Erythroblast (primary cell): ENCODE measurements at regions not wholly inside any gene's neighbourhood (a gene's known extent, or its start where the extent isn't known, plus 50 kb on each side); places are given as distances from the start of the nearest gene placed in this dataset.

Experiments used
- GATA1 ChIP-seq: IDR thresholded peaks from 2 replicates; pipeline ENCODE4 v1.6.1; 2011; ENCODE audit warnings: low read depth, mild to moderate bottlenecking, control low read depth, low read length, moderate library complexity
- POLR2A ChIP-seq: IDR thresholded peaks from 2 replicates; pipeline ENCODE4 v1.6.1; 2011; ENCODE audit warnings: mild to moderate bottlenecking, low read length

DNA sequence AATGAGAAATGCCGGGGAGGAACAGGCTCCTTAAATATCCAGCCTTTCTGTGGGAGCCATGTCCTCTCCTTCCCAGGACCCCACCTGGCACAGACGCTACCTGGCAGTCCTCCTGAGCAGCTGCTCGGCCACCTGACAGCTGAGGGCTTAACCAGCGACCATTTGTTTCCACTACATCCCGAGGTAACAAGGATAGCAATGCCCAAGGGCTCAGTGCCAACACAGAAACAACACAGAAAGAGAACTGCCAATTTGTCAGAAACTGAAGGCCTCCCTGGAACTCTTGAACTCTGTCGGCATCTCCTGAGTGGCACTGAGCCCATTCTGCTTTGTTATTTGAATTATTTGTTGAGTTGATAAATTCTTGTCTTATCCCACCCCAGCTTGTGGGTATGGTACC is 122.2 kb upstream of the ARHGAP28 start:
- TF ChIP-seq POLR2A (no peak), GATA1 (no peak)
